SU-DHL-6 (cell line): ENCODE measurements at regions not wholly inside any gene's neighbourhood (a gene's known extent, or its start where the extent isn't known, plus 50 kb on each side); places are given as distances from the start of the nearest gene placed in this dataset.

Experiments used
- H2AFZ ChIP-seq: fragments of 200-600 bp; sonication (generic); 2 replicates; pipeline ENCODE4 v1.6.1; 2014; ENCODE audit warnings: low read depth, mild to moderate bottlenecking, moderate library complexity, mixed read lengths, antibody characterized with exemption, low read length; ENCODE audit not compliant: severe bottlenecking
- H3F3A ChIP-seq: fragments of 200-600 bp; shearing (Covaris generic); 2 replicates; pipeline ENCODE4 v1.6.0; 2016; ENCODE audit warnings: antibody characterized with exemption, mild to moderate bottlenecking; ENCODE audit not compliant: insufficient read depth
- H3K27ac ChIP-seq: fragments of 200-600 bp; sonication (generic); 2 replicates; pipeline ENCODE4 v1.5.1; 2016; ENCODE audit warnings: low read depth, mild to moderate bottlenecking, low read length, moderate library complexity, mixed read lengths
- H3K27me3 ChIP-seq: fragments of 200-600 bp; sonication (generic), shearing (Covaris generic); 2 replicates; pipeline ENCODE4 v1.6.0; 2014; ENCODE audit warnings: mild to moderate bottlenecking, low read length
- H3K36me3 ChIP-seq: fragments of 200-600 bp; sonication (generic); 2 replicates; pipeline ENCODE4 v1.6.1; 2014; ENCODE audit warnings: mild to moderate bottlenecking, low read length, mixed read lengths
- H3K4me2 ChIP-seq: fragments of 300-600, 200-600 bp; shearing (Covaris generic), sonication (generic); 2 replicates; pipeline ENCODE4 v1.6.0; 2014; ENCODE audit warnings: low read length, low read depth, mild to moderate bottlenecking; ENCODE audit not compliant: poor library complexity, severe bottlenecking
- H3K4me3 ChIP-seq: fragments of 200-600 bp; sonication (generic); 2 replicates; pipeline ENCODE4 v1.5.1; 2014; ENCODE audit warnings: antibody characterized with exemption, low read length, mild to moderate bottlenecking, mixed read lengths; ENCODE audit not compliant: insufficient read depth, poor library complexity, severe bottlenecking
- H3K79me2 ChIP-seq: fragments of 200-600 bp; sonication (generic); 2 replicates; pipeline ENCODE4 v1.6.1; 2014; ENCODE audit warnings: mild to moderate bottlenecking, low read length, moderate library complexity; ENCODE audit not compliant: insufficient read depth
- H3K9ac ChIP-seq: fragments of 200-600 bp; sonication (generic); 2 replicates; pipeline ENCODE4 v1.7.0; 2014; ENCODE audit warnings: mild to moderate bottlenecking, low read length
- H3K9me2 ChIP-seq: fragments of 200-600 bp; sonication (generic); replicated peaks from 2 replicates; pipeline ENCODE4 v1.6.1; 2014; ENCODE audit warnings: low read length; ENCODE audit not compliant: insufficient read depth
- H3K9me3 ChIP-seq: fragments of 200-600 bp; sonication (generic); 2 replicates; pipeline ENCODE4 v1.6.1; 2014; ENCODE audit warnings: low read length, mixed read lengths; ENCODE audit not compliant: insufficient read depth
- H4K20me1 ChIP-seq: fragments of 200-600 bp; sonication (generic); 2 replicates; pipeline ENCODE4 v1.6.1; 2014; ENCODE audit warnings: low read depth, mild to moderate bottlenecking, antibody characterized with exemption, low read length, moderate library complexity, mixed read lengths
- EZH2phosphoT487 ChIP-seq: fragments of 200-600 bp; sonication (generic), shearing (Covaris generic); conservative IDR thresholded peaks from 2 replicates; pipeline ENCODE4 v1.6.1; 2018; ENCODE audit warnings: mild to moderate bottlenecking, antibody characterized with exemption, low read length, moderate library complexity, mixed read lengths
- TF ChIP-seq, protein P1 (sequence below): fragments of 200-600 bp; sonication (generic); IDR thresholded peaks from one replicate; pipeline ENCODE4 v1.5.1; 2017; ENCODE audit warnings: antibody characterized with exemption, mild to moderate bottlenecking, low read length, moderate library complexity; ENCODE audit not compliant: insufficient read depth, poor library complexity, severe bottlenecking

DNA sequence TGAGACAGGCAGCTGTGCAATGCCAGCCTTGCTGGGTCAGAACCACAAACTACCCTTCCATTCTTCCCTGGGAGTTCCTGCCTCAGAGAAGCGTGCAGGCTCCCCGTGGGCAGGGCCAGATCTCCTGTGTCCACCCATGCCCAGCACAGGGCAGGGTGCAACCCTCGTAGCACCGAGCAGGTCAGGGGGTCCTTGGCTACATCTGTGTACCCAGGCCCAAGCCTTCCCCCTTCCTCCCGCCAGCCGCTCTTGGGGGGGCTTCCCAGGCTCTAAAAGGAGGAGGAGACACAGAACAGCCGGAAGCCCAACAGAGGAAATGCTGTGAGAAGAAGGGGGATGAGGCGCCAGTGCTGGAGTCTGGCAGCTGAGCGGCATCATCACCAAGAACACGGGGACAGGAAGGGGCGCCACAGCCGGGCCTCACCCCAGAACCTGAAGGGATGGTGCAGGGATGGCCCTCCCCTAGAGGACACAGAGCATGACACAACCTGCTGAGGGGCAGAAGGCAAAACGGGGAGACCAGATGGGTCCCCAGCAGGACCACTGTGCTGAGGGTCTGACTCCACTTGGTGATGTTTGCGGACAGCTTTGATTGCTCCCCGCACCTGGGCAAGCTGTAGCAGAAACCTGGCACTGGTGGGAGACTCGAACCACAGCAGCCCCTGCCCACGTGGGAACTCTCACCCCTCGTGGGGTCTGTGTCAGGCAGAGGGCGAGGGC, 233.2 kb downstream of the NPHP4 start:
- TF ChIP-seq, protein P1, sequence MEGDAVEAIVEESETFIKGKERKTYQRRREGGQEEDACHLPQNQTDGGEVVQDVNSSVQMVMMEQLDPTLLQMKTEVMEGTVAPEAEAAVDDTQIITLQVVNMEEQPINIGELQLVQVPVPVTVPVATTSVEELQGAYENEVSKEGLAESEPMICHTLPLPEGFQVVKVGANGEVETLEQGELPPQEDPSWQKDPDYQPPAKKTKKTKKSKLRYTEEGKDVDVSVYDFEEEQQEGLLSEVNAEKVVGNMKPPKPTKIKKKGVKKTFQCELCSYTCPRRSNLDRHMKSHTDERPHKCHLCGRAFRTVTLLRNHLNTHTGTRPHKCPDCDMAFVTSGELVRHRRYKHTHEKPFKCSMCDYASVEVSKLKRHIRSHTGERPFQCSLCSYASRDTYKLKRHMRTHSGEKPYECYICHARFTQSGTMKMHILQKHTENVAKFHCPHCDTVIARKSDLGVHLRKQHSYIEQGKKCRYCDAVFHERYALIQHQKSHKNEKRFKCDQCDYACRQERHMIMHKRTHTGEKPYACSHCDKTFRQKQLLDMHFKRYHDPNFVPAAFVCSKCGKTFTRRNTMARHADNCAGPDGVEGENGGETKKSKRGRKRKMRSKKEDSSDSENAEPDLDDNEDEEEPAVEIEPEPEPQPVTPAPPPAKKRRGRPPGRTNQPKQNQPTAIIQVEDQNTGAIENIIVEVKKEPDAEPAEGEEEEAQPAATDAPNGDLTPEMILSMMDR = no peak
- TF ChIP-seq EZH2phosphoT487 = no peak
- H3K9me3 ChIP-seq = no peaks in the 10 kb centered on the region
- no peaks in the 10 kb centered on the region for H3F3A ChIP-seq
- H3K27me3 ChIP-seq = no peaks in the 10 kb centered on the region
- H3K79me2 ChIP-seq = no peaks in the 10 kb centered on the region
- no peak overlapping the region for H3K4me3 ChIP-seq
- H3K36me3 ChIP-seq = no peaks in the 10 kb centered on the region
- no peak overlapping the region for H3K27ac ChIP-seq
- H3K9ac ChIP-seq = no peak overlapping the region
- H4K20me1 ChIP-seq = no peaks in the 10 kb centered on the region
- no peak overlapping the region for H3K4me2 ChIP-seq
- H3K9me2 ChIP-seq = no peaks in the 10 kb centered on the region
- H2AFZ ChIP-seq = no peak overlapping the region

- H3K27me3 ChIP-seq = no peaks in the 10 kb centered on the region
- TF ChIP-seq EZH2phosphoT487 = no peak
- TF ChIP-seq, protein P1 = no peak
- H3K79me2 ChIP-seq = no peaks in the 10 kb centered on the region
- no peaks in the 10 kb centered on the region for H3F3A ChIP-seq
- no peaks in the 10 kb centered on the region for H3K9me3 ChIP-seq
- no peak overlapping the region for H3K9ac ChIP-seq
- no peaks in the 10 kb centered on the region for H4K20me1 ChIP-seq
- no peak overlapping the region for H2AFZ ChIP-seq
- no peak overlapping the region for H3K4me3 ChIP-seq
- H3K4me2 ChIP-seq = no peak overlapping the region
- H3K27ac ChIP-seq = no peak overlapping the region
- no peaks in the 10 kb centered on the region for H3K36me3 ChIP-seq
- H3K9me2 ChIP-seq = no peaks in the 10 kb centered on the region
These were observed 234.0 kb downstream of the NPHP4 start for GRCh38 chr1:5758000-5758858.

DNA sequence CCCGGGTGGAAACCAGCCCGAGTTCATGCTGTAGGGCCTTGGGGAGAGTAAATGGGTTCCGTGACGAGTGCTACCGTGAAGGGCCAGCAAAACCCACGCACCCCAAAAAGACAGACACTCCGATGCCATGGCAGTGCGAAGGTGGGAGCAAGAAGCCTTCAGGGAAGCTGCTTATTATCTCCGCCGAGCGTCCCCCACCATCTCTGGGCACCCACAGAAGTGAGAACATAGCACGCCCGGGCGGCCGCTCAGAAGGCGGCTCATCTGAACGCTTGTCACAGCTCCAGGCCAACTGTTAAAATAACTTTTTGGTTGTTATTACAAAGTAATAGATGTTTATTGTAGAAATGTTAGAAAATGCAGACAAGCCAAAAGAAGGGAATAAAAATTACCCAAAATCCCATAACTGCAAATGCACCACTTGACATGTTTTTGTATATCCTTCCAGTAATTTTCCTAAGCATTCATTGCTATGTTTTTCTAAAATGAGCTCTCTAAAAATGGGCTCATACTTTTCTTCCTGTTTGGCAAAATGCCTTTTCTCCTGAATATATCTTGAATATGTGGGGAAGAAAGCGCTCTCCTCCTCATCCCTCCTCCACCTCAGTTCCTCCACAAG, 234.9 kb downstream of the NPHP4 start:
- Histone ChIP-seq H3K4me2 (no peak overlapping the region), H3K4me3 (no peak overlapping the region), H2AFZ (no peak overlapping the region), H3K36me3 (no peaks in the 10 kb centered on the region), H4K20me1 (no peaks in the 10 kb centered on the region), H3K9me3 (no peaks in the 10 kb centered on the region), H3K27ac (no peak overlapping the region), H3F3A (no peaks in the 10 kb centered on the region), H3K9ac (no peak overlapping the region), H3K9me2 (no peaks in the 10 kb centered on the region), H3K27me3 (no peaks in the 10 kb centered on the region), H3K79me2 (no peaks in the 10 kb centered on the region)
- no peak for TF ChIP-seq EZH2phosphoT487
- TF ChIP-seq, protein P1 = no peak
